ENCODE measurements at regions not wholly inside any gene's neighbourhood (a gene's known extent, or its start where the extent isn't known, plus 50 kb on each side); places are given as distances from the start of the nearest gene placed in this dataset.
"Not testable (repeated sequence)": the region's sequence is repeated elsewhere in the genome, so short reads cannot be mapped to it uniquely, and the experiment has no call there.

- CTCF ChIA-PET = no interaction called here
- TF ChIP-seq, protein P1, sequence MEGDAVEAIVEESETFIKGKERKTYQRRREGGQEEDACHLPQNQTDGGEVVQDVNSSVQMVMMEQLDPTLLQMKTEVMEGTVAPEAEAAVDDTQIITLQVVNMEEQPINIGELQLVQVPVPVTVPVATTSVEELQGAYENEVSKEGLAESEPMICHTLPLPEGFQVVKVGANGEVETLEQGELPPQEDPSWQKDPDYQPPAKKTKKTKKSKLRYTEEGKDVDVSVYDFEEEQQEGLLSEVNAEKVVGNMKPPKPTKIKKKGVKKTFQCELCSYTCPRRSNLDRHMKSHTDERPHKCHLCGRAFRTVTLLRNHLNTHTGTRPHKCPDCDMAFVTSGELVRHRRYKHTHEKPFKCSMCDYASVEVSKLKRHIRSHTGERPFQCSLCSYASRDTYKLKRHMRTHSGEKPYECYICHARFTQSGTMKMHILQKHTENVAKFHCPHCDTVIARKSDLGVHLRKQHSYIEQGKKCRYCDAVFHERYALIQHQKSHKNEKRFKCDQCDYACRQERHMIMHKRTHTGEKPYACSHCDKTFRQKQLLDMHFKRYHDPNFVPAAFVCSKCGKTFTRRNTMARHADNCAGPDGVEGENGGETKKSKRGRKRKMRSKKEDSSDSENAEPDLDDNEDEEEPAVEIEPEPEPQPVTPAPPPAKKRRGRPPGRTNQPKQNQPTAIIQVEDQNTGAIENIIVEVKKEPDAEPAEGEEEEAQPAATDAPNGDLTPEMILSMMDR (IDR thresholded peaks at IDR 0.05; ENCODE audit: insufficient read depth, low read length, missing control alignments) = no peak
- POLR2A ChIA-PET = no interaction called here
- no peak for DNase-seq (ENCODE audit: low read depth, low spot score)
- H3K4me3 ChIP-seq (ENCODE audit: low read depth, low read length) = no peak overlapping the region
These were observed 75.0 kb upstream of the SPATA16 start for GRCh38 chr3:173216063-173216462.

DNA sequence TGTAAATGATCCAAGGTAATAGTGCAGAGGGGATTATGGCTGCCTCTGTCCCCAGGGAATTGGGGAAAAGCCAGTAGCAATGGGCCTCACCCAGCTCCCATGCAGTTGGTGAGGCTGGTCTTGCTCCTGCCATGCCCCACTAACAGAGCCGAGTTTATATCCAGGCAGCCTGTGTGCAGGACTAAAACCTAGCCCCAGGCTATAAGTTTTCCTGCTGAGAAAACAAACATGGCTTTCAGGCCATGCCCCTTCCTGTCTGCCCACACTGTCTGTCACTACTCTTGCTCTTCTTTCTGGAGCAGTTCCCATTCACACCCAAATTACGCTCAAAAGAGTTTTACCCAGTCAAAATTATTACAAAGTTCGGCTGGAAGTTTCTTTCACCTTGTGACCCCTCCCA lies 73.5 kb upstream of the SPATA16 start:
- no peak overlapping the region for H3K4me3 ChIP-seq (ENCODE audit: low read depth, low read length)
- ChIA-PET POLR2A (no interaction called here), CTCF (no interaction called here)
- TF ChIP-seq, protein P1 (IDR thresholded peaks at IDR 0.05; ENCODE audit: insufficient read depth, low read length, missing control alignments) = no peak
- DNase-seq (ENCODE audit: low read depth, low spot score) = no peak

- H3K4me3 ChIP-seq (ENCODE audit: low read depth, low read length) = no peak overlapping the region
- TF ChIP-seq, protein P1 (IDR thresholded peaks at IDR 0.05; ENCODE audit: insufficient read depth, low read length, missing control alignments) = no peak
- DNase-seq (ENCODE audit: low read depth, low spot score) = no peak
- CTCF ChIA-PET = no interaction called here
- POLR2A ChIA-PET = no interaction called here
These were observed 58.5 kb upstream of the SPATA16 start for GRCh38 chr3:173199568-173199967.

GRCh38 chr3:173194868-173195267 lies 53.8 kb upstream of the SPATA16 start:
- CTCF ChIA-PET; DNase-seq (ENCODE audit: low read depth, low spot score); H3K4me3 ChIP-seq (ENCODE audit: low read depth, low read length); POLR2A ChIA-PET: not testable (repeated sequence)

DNA sequence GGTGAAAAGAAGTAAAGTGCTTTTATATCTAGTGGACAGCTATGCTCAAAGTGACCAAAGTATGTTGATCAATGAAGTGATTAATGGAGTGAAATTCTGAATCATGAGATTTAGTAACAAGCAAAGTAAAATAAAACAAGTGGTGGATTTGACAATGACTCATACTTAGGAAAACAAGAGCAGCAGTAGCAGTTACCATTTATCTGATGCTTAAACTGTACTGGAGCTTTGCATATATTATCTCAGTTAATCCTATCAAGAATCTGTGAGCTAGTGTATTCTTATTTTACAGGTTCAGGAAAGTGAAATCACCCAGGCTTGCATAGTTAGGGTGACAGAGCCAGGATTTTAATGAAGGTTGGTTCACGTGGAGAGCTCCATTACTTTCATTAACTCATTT lies 50.6 kb upstream of the SPATA16 start:
- DNase-seq (ENCODE audit: low read depth, low spot score) = no peak
- no peak overlapping the region for H3K4me3 ChIP-seq (ENCODE audit: low read depth, low read length)
- TF ChIP-seq, protein P1 (IDR thresholded peaks at IDR 0.05; ENCODE audit: insufficient read depth, low read length, missing control alignments) = no peak
- ChIA-PET CTCF (no interaction called here), POLR2A (no interaction called here)

Data from AG04449 (cell line).